A549 (cell line): ENCODE measurements at regions not wholly inside any gene's neighbourhood (a gene's known extent, or its start where the extent isn't known, plus 50 kb on each side); places are given as distances from the start of the nearest gene placed in this dataset.

Experiments
- CBX2 ChIP-seq: fragments of 200-600 bp; sonication (generic); IDR thresholded peaks from 2 replicates; pipeline ENCODE4 v1.6.1; 2016; ENCODE audit warnings: low read depth, mild to moderate bottlenecking, borderline replicate concordance
- POLR2A ChIP-seq: IDR thresholded peaks from 2 replicates; pipeline ENCODE4 v1.6.1; 2012; ENCODE audit warnings: mild to moderate bottlenecking, low read length
- RAD21 ChIP-seq, 2 experiments: fragments of >200 bp in 1 of 2; sonication (Bioruptor Twin) in 1 of 2; formaldehyde crosslinking in 1 of 2; IDR thresholded peaks in 1 of 2; conservative IDR thresholded peaks in 1 of 2; 2 replicates in 1 of 2; 3 replicates in 1 of 2; pipeline ENCODE4 v1.6.1; 2012 to 2018; ENCODE audit warnings: inconsistent platforms in 1 of 2
- RCOR1 ChIP-seq: fragments of 150-350 bp; IDR thresholded peaks from 2 replicates; pipeline ENCODE4 v1.6.1; 2014; ENCODE audit warnings: antibody characterized with exemption, low read length, low read depth
- RFX5 ChIP-seq: fragments of 450-650 bp; IDR thresholded peaks from 2 replicates; pipeline ENCODE4 v1.7.1; 2014; ENCODE audit warnings: antibody characterized with exemption, mild to moderate bottlenecking, moderate library complexity
- TF ChIP-seq, protein P1 (sequence below): fragments of >200 bp; sonication (Bioruptor Twin); formaldehyde crosslinking; IDR thresholded peaks from 3 replicates; pipeline ENCODE4 v1.5.1; 2016
- TF ChIP-seq, protein P2 (sequence below): IDR thresholded peaks from 2 replicates; pipeline ENCODE4 v1.6.1; 2012

DNA sequence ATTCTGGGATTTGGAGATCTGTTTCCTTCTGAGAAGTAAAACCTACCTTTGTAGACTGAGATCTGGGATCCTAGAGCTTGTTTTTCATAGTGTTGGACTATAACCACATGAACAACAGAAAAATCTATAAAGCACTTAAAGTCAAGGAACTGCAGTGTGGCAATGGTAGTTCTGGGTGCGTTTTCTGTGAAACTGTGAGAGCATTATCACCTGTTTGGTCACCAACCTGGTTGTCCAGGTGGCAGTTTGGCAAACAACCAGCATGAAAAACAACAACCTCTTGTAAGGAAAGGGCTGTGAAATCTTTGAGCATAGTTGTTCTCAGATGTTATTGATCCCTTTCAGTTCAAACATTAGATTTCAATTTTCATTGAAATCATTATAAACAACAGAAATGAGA, 215.8 kb upstream of the CITED2 start:
- TF ChIP-seq RAD21 (conservative IDR thresholded peaks at IDR 0.05 in 1 of 2, IDR thresholded peaks at IDR 0.05 in 1 of 2) (no peak), RFX5 (no peak), POLR2A (no peak), CBX2 (no peak), RCOR1 (no peak)
- TF ChIP-seq, protein P1, sequence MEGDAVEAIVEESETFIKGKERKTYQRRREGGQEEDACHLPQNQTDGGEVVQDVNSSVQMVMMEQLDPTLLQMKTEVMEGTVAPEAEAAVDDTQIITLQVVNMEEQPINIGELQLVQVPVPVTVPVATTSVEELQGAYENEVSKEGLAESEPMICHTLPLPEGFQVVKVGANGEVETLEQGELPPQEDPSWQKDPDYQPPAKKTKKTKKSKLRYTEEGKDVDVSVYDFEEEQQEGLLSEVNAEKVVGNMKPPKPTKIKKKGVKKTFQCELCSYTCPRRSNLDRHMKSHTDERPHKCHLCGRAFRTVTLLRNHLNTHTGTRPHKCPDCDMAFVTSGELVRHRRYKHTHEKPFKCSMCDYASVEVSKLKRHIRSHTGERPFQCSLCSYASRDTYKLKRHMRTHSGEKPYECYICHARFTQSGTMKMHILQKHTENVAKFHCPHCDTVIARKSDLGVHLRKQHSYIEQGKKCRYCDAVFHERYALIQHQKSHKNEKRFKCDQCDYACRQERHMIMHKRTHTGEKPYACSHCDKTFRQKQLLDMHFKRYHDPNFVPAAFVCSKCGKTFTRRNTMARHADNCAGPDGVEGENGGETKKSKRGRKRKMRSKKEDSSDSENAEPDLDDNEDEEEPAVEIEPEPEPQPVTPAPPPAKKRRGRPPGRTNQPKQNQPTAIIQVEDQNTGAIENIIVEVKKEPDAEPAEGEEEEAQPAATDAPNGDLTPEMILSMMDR = no peak
- TF ChIP-seq, protein P2, sequence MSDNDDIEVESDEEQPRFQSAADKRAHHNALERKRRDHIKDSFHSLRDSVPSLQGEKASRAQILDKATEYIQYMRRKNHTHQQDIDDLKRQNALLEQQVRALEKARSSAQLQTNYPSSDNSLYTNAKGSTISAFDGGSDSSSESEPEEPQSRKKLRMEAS = no peak
